Endometrial microvascular endothelial cells (primary cell): ENCODE measurements at regions not wholly inside any gene's neighbourhood (a gene's known extent, or its start where the extent isn't known, plus 50 kb on each side); places are given as distances from the start of the nearest gene placed in this dataset.

Experiments
- in situ Hi-C: cut with HindIII; loops from 2 replicates; pipeline ENCODE4 v1.10.0; 2017; ENCODE audit warnings: low sequenced_read_pairs, low pct_unique_long_range_greater_than_20kb; ENCODE audit errors: inconsistent ontology term

GRCh38 chr20:23283096-23283850 lies 67.3 kb upstream of the NXT1 start:
- in situ Hi-C loops = no loop called here

- in situ Hi-C loops = no loop called here
These were observed 68.0 kb upstream of the NXT1 start for GRCh38 chr20:23282546-23282945.

GRCh38 chr20:23282111-23282510 lies 68.5 kb upstream of the NXT1 start:
- in situ Hi-C loops = no loop called here

- in situ Hi-C loops = no loop called here
These were observed 70.8 kb upstream of the NXT1 start for GRCh38 chr20:23279836-23280235.

GRCh38 chr20:23278172-23278571 lies 72.4 kb upstream of the NXT1 start:
- in situ Hi-C loops = no loop called here

GRCh38 chr20:23277316-23277715 lies 73.3 kb upstream of the NXT1 start:
- in situ Hi-C loops = no loop called here

GRCh38 chr20:23273776-23274175 lies 76.8 kb upstream of the NXT1 start:
- in situ Hi-C loops = loop anchor here (25.0 kb wide), 1 partner anchor 211 kb away; no protein-coding TSS in a partner anchor

GRCh38 chr20:23272176-23273029 lies 78.2 kb upstream of the NXT1 start:
- in situ Hi-C loops = loop anchor here (25.0 kb wide), 1 partner anchor 210 kb away; no protein-coding TSS in a partner anchor

GRCh38 chr20:23270382-23270911 lies 80.1 kb upstream of the NXT1 start:
- in situ Hi-C loops = loop anchor here (25.0 kb wide), 1 partner anchor 208 kb away; no protein-coding TSS in a partner anchor

- in situ Hi-C loops = loop anchor here (25.0 kb wide), 1 partner anchor 208 kb away; no protein-coding TSS in a partner anchor
These were observed 80.6 kb upstream of the NXT1 start for GRCh38 chr20:23269954-23270353.

GRCh38 chr20:23268792-23269354 lies 81.7 kb upstream of the NXT1 start:
- in situ Hi-C loops = loop anchor here (25.0 kb wide), 1 partner anchor 207 kb away; no protein-coding TSS in a partner anchor

GRCh38 chr20:23267909-23268308 lies 82.7 kb upstream of the NXT1 start:
- in situ Hi-C loops = loop anchor here (25.0 kb wide), 1 partner anchor 206 kb away; no protein-coding TSS in a partner anchor

- in situ Hi-C loops = loop anchor here (25.0 kb wide), 1 partner anchor 204 kb away; no protein-coding TSS in a partner anchor
These were observed 83.8 kb upstream of the NXT1 start for GRCh38 chr20:23266530-23267398.

GRCh38 chr20:23265226-23265625 lies 85.4 kb upstream of the NXT1 start:
- in situ Hi-C loops = loop anchor here (25.0 kb wide), 1 partner anchor 203 kb away; no protein-coding TSS in a partner anchor

- in situ Hi-C loops = loop anchor here (25.0 kb wide), 1 partner anchor 202 kb away; no protein-coding TSS in a partner anchor
These were observed 86.0 kb upstream of the NXT1 start for GRCh38 chr20:23264545-23264944.

- in situ Hi-C loops = loop anchor here (25.0 kb wide), 1 partner anchor 198 kb away; no protein-coding TSS in a partner anchor
These were observed 90.3 kb upstream of the NXT1 start for GRCh38 chr20:23260181-23260840.

- in situ Hi-C loops = loop anchor here (25.0 kb wide), 1 partner anchor 196 kb away; no protein-coding TSS in a partner anchor
These were observed 91.9 kb upstream of the NXT1 start for GRCh38 chr20:23258747-23259121.
